Lung (tissue), 11 donors: ENCODE measurements at regions not wholly inside any gene's neighbourhood (a gene's known extent, or its start where the extent isn't known, plus 50 kb on each side); places are given as distances from the start of the nearest gene placed in this dataset.

Experiments used
- ATAC-seq: fragments of 200-7000 bp; cut with Tn5 transposase; one replicate; pipeline ENCODE4 v1.9.1; 2020; ENCODE audit warnings: moderate number of reproducible peaks; ENCODE audit not compliant: insufficient read depth, low FRiP score
- DNase-seq, 3 donors: peaks; one replicate each; pipeline ENCODE4 v3.0.0-alpha.2; 2013 to 2017
- H3K27ac ChIP-seq, 2 donors: one replicate each; pipeline ENCODE4 v1.5.1; 2013; ENCODE audit warnings: mild to moderate bottlenecking in 2 of 2, moderate library complexity in 2 of 2, control low read depth in 1 of 2, inconsistent platforms in 1 of 2, low read depth in 1 of 2, low read length in 1 of 2
- H3K27me3 ChIP-seq, 3 donors: one replicate each; pipeline ENCODE4 v1.5.1; 2013; ENCODE audit warnings: low read length in 2 of 3; ENCODE audit not compliant: control insufficient read depth in 3 of 3, insufficient read depth in 3 of 3
- H3K36me3 ChIP-seq, 4 donors: one replicate each; pipeline ENCODE4 v1.5.1; 2013; ENCODE audit warnings: low read length in 4 of 4, mild to moderate bottlenecking in 1 of 4, moderate library complexity in 1 of 4; ENCODE audit not compliant: control insufficient read depth in 4 of 4, insufficient read depth in 4 of 4
- H3K4me1 ChIP-seq, 5 donors: one replicate each; pipeline ENCODE4 v1.5.1; 2013; ENCODE audit warnings: low read length in 5 of 5, mild to moderate bottlenecking in 2 of 5, moderate library complexity in 1 of 5; ENCODE audit not compliant: control insufficient read depth in 5 of 5, insufficient read depth in 5 of 5
- H3K4me3 ChIP-seq: one replicate; pipeline ENCODE4 v1.5.1; 2013; ENCODE audit warnings: mild to moderate bottlenecking, control low read depth, moderate library complexity
- H3K9ac ChIP-seq, 2 donors: one replicate each; pipeline ENCODE4 v1.5.1; 2013; ENCODE audit warnings: low read length in 2 of 2, control low read depth in 1 of 2; ENCODE audit not compliant: insufficient read depth in 1 of 2
- H3K9me3 ChIP-seq, 4 donors: one replicate each; pipeline ENCODE4 v1.5.1; 2013; ENCODE audit warnings: low read length in 3 of 4, mild to moderate bottlenecking in 1 of 4, moderate library complexity in 1 of 4; ENCODE audit not compliant: control insufficient read depth in 4 of 4, insufficient read depth in 3 of 4
- WGBS, 2 donors: extraction: QIAGEN DNeasy Blood & Tissue Kit; methylation state at CpG; one replicate each; pipeline ENCODE4 v1.1.7; 2013; 5-methylcytosine and 5-hydroxymethylcytosine counted together
- TF ChIP-seq, protein P1 (sequence below): IDR thresholded peaks from 2 replicates; pipeline ENCODE4 v1.5.1; 2012; ENCODE audit warnings: mild to moderate bottlenecking; ENCODE audit errors: control extremely low read depth, extremely low read depth
- donor health status: control.
- donor health status: control.
- donor health status: Bipolar disorder and iron deficiency.
- donor health status: healthy.
- donor health status: DM: yes; HTN: yes; CAD: no.

DNA sequence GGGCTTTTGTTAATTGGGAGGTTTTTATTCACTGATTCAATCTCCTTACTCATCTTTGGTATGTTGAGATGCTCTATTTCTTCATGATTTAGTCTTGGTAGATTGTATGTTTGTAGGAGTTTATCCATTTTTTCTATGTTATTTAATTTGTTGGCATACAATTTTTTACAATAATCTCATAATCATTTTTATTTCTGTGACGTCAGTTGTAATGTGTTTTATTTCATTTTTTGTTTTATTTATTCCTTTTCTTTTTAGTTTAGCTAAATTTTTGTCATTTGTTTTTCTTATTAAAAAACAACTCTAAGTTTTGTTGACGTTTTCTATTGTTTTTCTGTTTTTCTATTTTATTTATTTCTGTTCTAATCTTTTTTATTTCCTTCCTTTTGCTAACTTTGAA is 389.8 kb downstream of the HS3ST3B1 start:
- H3K4me1 ChIP-seq: no peaks in the 10 kb centered on the region
- H3K27me3 ChIP-seq: no peaks in the 10 kb centered on the region
- H3K9ac ChIP-seq: no peak overlapping the region
- no peak for DNase-seq
- ATAC-seq: no peak
- peaks cover 0 to 2% (median 0%) of the 10 kb centered on the region in 4 donors for H3K9me3 ChIP-seq
- TF ChIP-seq, protein P1, sequence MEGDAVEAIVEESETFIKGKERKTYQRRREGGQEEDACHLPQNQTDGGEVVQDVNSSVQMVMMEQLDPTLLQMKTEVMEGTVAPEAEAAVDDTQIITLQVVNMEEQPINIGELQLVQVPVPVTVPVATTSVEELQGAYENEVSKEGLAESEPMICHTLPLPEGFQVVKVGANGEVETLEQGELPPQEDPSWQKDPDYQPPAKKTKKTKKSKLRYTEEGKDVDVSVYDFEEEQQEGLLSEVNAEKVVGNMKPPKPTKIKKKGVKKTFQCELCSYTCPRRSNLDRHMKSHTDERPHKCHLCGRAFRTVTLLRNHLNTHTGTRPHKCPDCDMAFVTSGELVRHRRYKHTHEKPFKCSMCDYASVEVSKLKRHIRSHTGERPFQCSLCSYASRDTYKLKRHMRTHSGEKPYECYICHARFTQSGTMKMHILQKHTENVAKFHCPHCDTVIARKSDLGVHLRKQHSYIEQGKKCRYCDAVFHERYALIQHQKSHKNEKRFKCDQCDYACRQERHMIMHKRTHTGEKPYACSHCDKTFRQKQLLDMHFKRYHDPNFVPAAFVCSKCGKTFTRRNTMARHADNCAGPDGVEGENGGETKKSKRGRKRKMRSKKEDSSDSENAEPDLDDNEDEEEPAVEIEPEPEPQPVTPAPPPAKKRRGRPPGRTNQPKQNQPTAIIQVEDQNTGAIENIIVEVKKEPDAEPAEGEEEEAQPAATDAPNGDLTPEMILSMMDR: no peak
- 71 to 76% methylated on average over 2 of the region's 2 CpGs for WGBS, 2 donors
- no peak overlapping the region for H3K27ac ChIP-seq
- H3K4me3 ChIP-seq: no peak overlapping the region
- H3K36me3 ChIP-seq: no peaks in the 10 kb centered on the region

GRCh38 chr17:14688134-14688533 is 387.3 kb downstream of the HS3ST3B1 start:
- 78 to 81% methylated on average over 3 of the region's 3 CpGs for WGBS, 2 donors
- H3K27me3 ChIP-seq: no peaks in the 10 kb centered on the region
- no peak for DNase-seq
- H3K36me3 ChIP-seq: no peaks in the 10 kb centered on the region
- no peak overlapping the region for H3K4me3 ChIP-seq
- H3K9me3 ChIP-seq: peaks cover 0 to 2% (median 0%) of the 10 kb centered on the region in 4 donors
- H3K9ac ChIP-seq: no peak overlapping the region
- H3K27ac ChIP-seq: no peak overlapping the region
- TF ChIP-seq, protein P1: no peak
- H3K4me1 ChIP-seq: no peaks in the 10 kb centered on the region
- no peak for ATAC-seq

GRCh38 chr17:14672830-14673229 is 371.9 kb downstream of the HS3ST3B1 start:
- no peak overlapping the region for H3K27ac ChIP-seq
- TF ChIP-seq, protein P1: no peak
- no peak overlapping the region for H3K4me3 ChIP-seq
- no peak overlapping the region for H3K9ac ChIP-seq
- no peaks in the 10 kb centered on the region for H3K9me3 ChIP-seq
- H3K4me1 ChIP-seq: no peaks in the 10 kb centered on the region
- no peaks in the 10 kb centered on the region for H3K36me3 ChIP-seq
- DNase-seq (peak; percentile 67 to 89 (median 78)), ATAC-seq (peak; percentile 72)
- no peaks in the 10 kb centered on the region for H3K27me3 ChIP-seq
- WGBS, 2 donors: 19 to 33% methylated on average over 4 of the region's 4 CpGs

DNA sequence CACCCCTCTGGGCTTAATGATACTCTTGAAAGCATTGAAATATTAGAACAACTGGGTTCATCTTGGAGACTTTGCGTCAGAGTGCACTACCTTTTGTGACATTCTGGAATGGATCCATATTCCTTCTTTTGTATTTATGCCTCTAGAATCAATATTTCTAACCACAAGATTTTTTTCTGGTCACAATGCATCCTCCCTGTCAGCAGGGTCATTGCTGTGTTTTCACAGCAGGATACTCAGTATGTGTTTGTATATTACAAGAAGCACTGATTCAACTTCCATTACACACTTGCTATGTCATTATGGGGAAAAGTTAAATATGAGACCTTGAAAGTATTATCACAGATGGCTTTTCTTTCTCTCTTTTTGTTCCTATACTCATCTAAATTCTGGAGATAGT is 370.0 kb downstream of the HS3ST3B1 start:
- H3K9me3 ChIP-seq: no peaks in the 10 kb centered on the region
- no peak for ATAC-seq
- DNase-seq: no peak
- H3K4me3 ChIP-seq: no peak overlapping the region
- no peak overlapping the region for H3K27ac ChIP-seq
- no peaks in the 10 kb centered on the region for H3K27me3 ChIP-seq
- H3K9ac ChIP-seq: no peak overlapping the region
- H3K36me3 ChIP-seq: no peaks in the 10 kb centered on the region
- H3K4me1 ChIP-seq: no peaks in the 10 kb centered on the region
- WGBS, 2 donors: 95 to 100% methylated on average over 1 of the region's 1 CpG
- TF ChIP-seq, protein P1: no peak
